Thyroid gland (tissue), 4 donors: ENCODE measurements at regions not wholly inside any gene's neighbourhood (a gene's known extent, or its start where the extent isn't known, plus 50 kb on each side); places are given as distances from the start of the nearest gene placed in this dataset.

Experiments
- DNase-seq, 2 donors: peaks; one replicate each; pipeline ENCODE4 v3.0.0-alpha.2; 2019
- H3K27ac ChIP-seq, 3 donors: fragments of 200-600 bp; sonication (generic); 1 replicate in 2 of 3; 2 replicates in 1 of 3; pipeline ENCODE4 v1.5.1; 2016 to 2019; ENCODE audit warnings: mild to moderate bottlenecking in 1 of 3, moderate library complexity in 1 of 3
- H3K27me3 ChIP-seq: fragments of 200-600 bp; sonication (generic); one replicate; pipeline ENCODE4 v1.5.1; 2019
- H3K36me3 ChIP-seq, 2 donors: fragments of 200-600 bp; sonication (generic); one replicate each; pipeline ENCODE4 v1.5.1; 2016 to 2019
- H3K4me1 ChIP-seq, 2 donors: fragments of 200-600 bp; sonication (generic); one replicate each; pipeline ENCODE4 v1.5.1; 2017 to 2019
- H3K4me3 ChIP-seq, 3 donors: fragments of 200-600 bp; sonication (generic); replicated peaks in 1 of 3; 1 replicate in 2 of 3; 2 replicates in 1 of 3; pipeline ENCODE4 v1.5.1; 2016; ENCODE audit warnings: mild to moderate bottlenecking in 1 of 3
- H3K9me3 ChIP-seq: fragments of 200-600 bp; sonication (generic); one replicate; pipeline ENCODE4 v1.5.1; 2017
- CTCF ChIP-seq, 6 experiments: fragments of 200-600 bp in 3 of 6; fragments of 450-650 bp in 3 of 6; sonication (generic) in 3 of 6; IDR thresholded peaks; one replicate each; pipeline ENCODE4 v1.5.1; 2016 to 2019; ENCODE audit warnings: antibody characterized with exemption in 6 of 6, mild to moderate bottlenecking in 2 of 6, inconsistent platforms in 1 of 6, moderate library complexity in 1 of 6
- POLR2A ChIP-seq, 2 donors: fragments of 450-650 bp; IDR thresholded peaks; one replicate each; pipeline ENCODE4 v1.6.1; 2017; ENCODE audit warnings: antibody characterized with exemption in 2 of 2, mild to moderate bottlenecking in 2 of 2, moderate library complexity in 1 of 2
- WGBS, 2 donors: methylation state at CpG; one replicate each; pipeline ENCODE4 v1.1.5; 2017; 5-methylcytosine and 5-hydroxymethylcytosine counted together
- intact Hi-C: fragments of 100-400 bp; cut with DNase I; formaldehyde crosslinking; loops from one replicate; pipeline ENCODE4 v1.15.1; 2023

- intact Hi-C loops = no loop called here
- no peak for DNase-seq
- Histone ChIP-seq H3K4me1 (no peaks in the 10 kb centered on the region), H3K27me3 (no peaks in the 10 kb centered on the region), H3K4me3 (no peak overlapping the region), H3K27ac (no peak overlapping the region), H3K36me3 (no peaks in the 10 kb centered on the region), H3K9me3 (no peaks in the 10 kb centered on the region)
- TF ChIP-seq CTCF (IDR thresholded peaks at IDR 0.05) = no peak
- no peak for TF ChIP-seq POLR2A (IDR thresholded peaks at IDR 0.05)
- WGBS, 2 donors = 90 to 93% methylated on average over 7 to 8 of the region's 8 CpGs
Observed at GRCh38 chr13:39856714-39857113, 201.3 kb downstream of the COG6 start.

GRCh38 chr13:39858794-39859193 lies 203.3 kb downstream of the COG6 start:
- no peaks in the 10 kb centered on the region for H3K9me3 ChIP-seq
- TF ChIP-seq CTCF (IDR thresholded peaks at IDR 0.05) (no peak), POLR2A (IDR thresholded peaks at IDR 0.05) (no peak)
- intact Hi-C loops = no loop called here
- H3K27ac ChIP-seq = no peak overlapping the region
- no peaks in the 10 kb centered on the region for H3K4me1 ChIP-seq
- H3K4me3 ChIP-seq = no peak overlapping the region
- 81 to 92% methylated on average over 2 of the region's 2 CpGs for WGBS, 2 donors
- no peaks in the 10 kb centered on the region for H3K27me3 ChIP-seq
- no peaks in the 10 kb centered on the region for H3K36me3 ChIP-seq
- no peak for DNase-seq

- intact Hi-C loops = no loop called here
- no peaks in the 10 kb centered on the region for H3K27me3 ChIP-seq
- WGBS, 2 donors = 90 to 96% methylated on average over 3 of the region's 3 CpGs
Observed at GRCh38 chr13:39859898-39860297, 204.4 kb downstream of the COG6 start.

GRCh38 chr13:39862900-39863299 lies 207.4 kb downstream of the COG6 start:
- TF ChIP-seq POLR2A (IDR thresholded peaks at IDR 0.05) (no peak), CTCF (IDR thresholded peaks at IDR 0.05) (no peak)
- Histone ChIP-seq H3K4me3 (no peak overlapping the region), H3K4me1 (no peaks in the 10 kb centered on the region), H3K27me3 (no peaks in the 10 kb centered on the region), H3K9me3 (no peaks in the 10 kb centered on the region), H3K27ac (no peak overlapping the region), H3K36me3 (no peaks in the 10 kb centered on the region)
- WGBS, 2 donors = 91 to 93% methylated on average over 2 of the region's 2 CpGs
- intact Hi-C loops = no loop called here
- DNase-seq = no peak

More at GRCh38 chr13:39859898-39860297, 204.4 kb downstream of the COG6 start:
- H3K9me3 ChIP-seq = no peaks in the 10 kb centered on the region
- no peak overlapping the region for H3K27ac ChIP-seq
- DNase-seq = no peak
- TF ChIP-seq CTCF (IDR thresholded peaks at IDR 0.05) (no peak), POLR2A (IDR thresholded peaks at IDR 0.05) (no peak)
- H3K4me1 ChIP-seq = no peaks in the 10 kb centered on the region
- no peak overlapping the region for H3K4me3 ChIP-seq
- no peaks in the 10 kb centered on the region for H3K36me3 ChIP-seq

GRCh38 chr13:39864221-39864620 lies 208.8 kb downstream of the COG6 start:
- no peaks in the 10 kb centered on the region for H3K36me3 ChIP-seq
- no peak overlapping the region for H3K4me3 ChIP-seq
- no peak for TF ChIP-seq CTCF (IDR thresholded peaks at IDR 0.05)
- TF ChIP-seq POLR2A (IDR thresholded peaks at IDR 0.05) = no peak
- DNase-seq = no peak
- no peaks in the 10 kb centered on the region for H3K27me3 ChIP-seq
- no peaks in the 10 kb centered on the region for H3K4me1 ChIP-seq
- intact Hi-C loops = no loop called here
- no peaks in the 10 kb centered on the region for H3K9me3 ChIP-seq
- H3K27ac ChIP-seq = no peak overlapping the region
- 91 to 94% methylated on average over 5 of the region's 5 CpGs for WGBS, 2 donors
